HCT116 (cell line): ENCODE measurements at regions not wholly inside any gene's neighbourhood (a gene's known extent, or its start where the extent isn't known, plus 50 kb on each side); places are given as distances from the start of the nearest gene placed in this dataset.
"Not testable (repeated sequence)": the region's sequence is repeated elsewhere in the genome, so short reads cannot be mapped to it uniquely, and the experiment has no call there.

Experiments
- ATAC-seq: fragments of 200-7000 bp; cut with Tn5 transposase; 2 replicates; pipeline ENCODE4 v1.9.1; 2020; ENCODE audit warnings: mild to moderate bottlenecking, moderate library complexity
- BruUV-seq: library from RNA; stranded (reverse); fragments of 400-500 nt; replicated peaks from 2 replicates; lab custom pipeline; 2021; lab: Mats Ljungman, UMichigan
- CTCF ChIA-PET: fragments of 300-600 bp; sonication (Branson Sonifier 250); formaldehyde crosslinking; loops from one replicate; lab custom pipeline; 2021; ENCODE audit warnings: antibody characterized with exemption; lab: Charles Lee
- POLR2A ChIA-PET: fragments of 300-600, 350-600 bp; sonication (Branson Sonifier 250); formaldehyde crosslinking; loops from one replicate; lab custom pipeline; 2021; ENCODE audit warnings: antibody characterized with exemption; lab: Charles Lee
- RAD21 ChIA-PET, 2 experiments: fragments of 300-600 bp; sonication (Branson Sonifier 250); formaldehyde crosslinking; loops; one replicate each; lab custom pipeline; 2023; ENCODE audit warnings: low total read pairs in 2 of 2; ENCODE audit not compliant: uncharacterized antibody in 2 of 2, unreplicated experiment in 2 of 2, low non-redundant PET in 1 of 2; lab: Charles Lee
- DNase-seq: peaks from one replicate; pipeline ENCODE4 v3.0.0-alpha.2; 2010; ENCODE audit warnings: low read depth, low spot score
- H2AFZ ChIP-seq: fragments of 200-600 bp; shearing (Covaris generic), sonication (generic); 2 replicates; pipeline ENCODE4 v1.6.1; 2017; ENCODE audit warnings: low read depth, mixed run types, mixed read lengths, antibody characterized with exemption, low read length; ENCODE audit not compliant: poor library complexity, severe bottlenecking
- H3K27ac ChIP-seq: 2 replicates; pipeline ENCODE4 v1.5.1; 2012; ENCODE audit warnings: low read depth, low read length
- H3K27me3 ChIP-seq: fragments of 200-600 bp; sonication (generic); 2 replicates; pipeline ENCODE4 v1.6.1; 2016; ENCODE audit warnings: mixed run types, low read length, mixed read lengths; ENCODE audit not compliant: insufficient read depth
- H3K36me3 ChIP-seq, 2 experiments: fragments of 200-500 bp in 1 of 2; fragments of 200-600 bp in 1 of 2; sonication (Bioruptor generic) in 1 of 2; sonication (generic) in 1 of 2; 2 replicates each; pipeline versions ENCODE4 v1.5.1 to v1.6.1; 2014 to 2016; ENCODE audit warnings: low read length in 2 of 2, inconsistent platforms in 1 of 2, mixed read lengths in 1 of 2, mixed run types in 1 of 2; ENCODE audit not compliant: insufficient read depth in 2 of 2, control insufficient read depth in 1 of 2
- H3K4me1 ChIP-seq, 2 experiments: fragments of 200-600 bp in 1 of 2; sonication (generic) in 1 of 2; 2 replicates each; pipeline versions ENCODE4 v1.5.1 to v1.6.1; 2012 to 2017; ENCODE audit warnings: low read length in 2 of 2, inconsistent platforms in 1 of 2, mild to moderate bottlenecking in 1 of 2, mixed read lengths in 1 of 2, mixed run types in 1 of 2, moderate library complexity in 1 of 2; ENCODE audit not compliant: insufficient read depth in 2 of 2, control insufficient read depth in 1 of 2
- H3K4me2 ChIP-seq: fragments of 200-600 bp; sonication (generic); 2 replicates; pipeline ENCODE4 v1.6.1; 2017; ENCODE audit warnings: mixed run types, low read length, mixed read lengths
- H3K4me3 ChIP-seq, 2 experiments: fragments of 200-600 bp in 1 of 2; sonication (generic) in 1 of 2; replicated peaks in 1 of 2; 2 replicates each; pipeline ENCODE4 v1.5.1; 2011 to 2016; ENCODE audit warnings: low read length in 2 of 2, control low read depth in 1 of 2, low read depth in 1 of 2, mild to moderate bottlenecking in 1 of 2, mixed read lengths in 1 of 2, mixed run types in 1 of 2
- H3K79me2 ChIP-seq: fragments of 200-600 bp; sonication (generic); 2 replicates; pipeline ENCODE4 v1.6.1; 2017; ENCODE audit warnings: mild to moderate bottlenecking, mixed run types, low read length, moderate library complexity, mixed read lengths; ENCODE audit not compliant: insufficient read depth
- H3K9ac ChIP-seq: fragments of 200-600 bp; sonication (generic); 2 replicates; pipeline ENCODE4 v1.6.1; 2016; ENCODE audit warnings: low read length, mixed read lengths
- H3K9me2 ChIP-seq: fragments of 200-600 bp; sonication (generic), shearing (Covaris generic); 2 replicates; pipeline ENCODE4 v1.6.1; 2017; ENCODE audit warnings: mixed run types, mild to moderate bottlenecking, moderate library complexity; ENCODE audit not compliant: insufficient read depth
- H3K9me3 ChIP-seq, 2 experiments: fragments of 200-500 bp in 1 of 2; fragments of 200-600 bp in 1 of 2; sonication (Bioruptor generic) in 1 of 2; sonication (generic) in 1 of 2; 2 replicates each; pipeline ENCODE4 v1.6.1; 2014 to 2017; ENCODE audit warnings: low read length in 2 of 2, mixed read lengths in 2 of 2, inconsistent platforms in 1 of 2, low read depth in 1 of 2, mild to moderate bottlenecking in 1 of 2, mixed run types in 1 of 2, moderate library complexity in 1 of 2; ENCODE audit not compliant: control insufficient read depth in 1 of 2, insufficient read depth in 1 of 2
- H4K20me1 ChIP-seq: fragments of 200-600 bp; sonication (generic), shearing (Covaris generic); 2 replicates; pipeline ENCODE4 v1.6.1; 2017; ENCODE audit warnings: mixed run types, mild to moderate bottlenecking, moderate library complexity; ENCODE audit not compliant: insufficient read depth
- intact Hi-C: fragments of 100-400 bp; cut with micrococcal nuclease; formaldehyde crosslinking; loops from 2 replicates; pipeline ENCODE4 v1.10.0; 2022

DNA sequence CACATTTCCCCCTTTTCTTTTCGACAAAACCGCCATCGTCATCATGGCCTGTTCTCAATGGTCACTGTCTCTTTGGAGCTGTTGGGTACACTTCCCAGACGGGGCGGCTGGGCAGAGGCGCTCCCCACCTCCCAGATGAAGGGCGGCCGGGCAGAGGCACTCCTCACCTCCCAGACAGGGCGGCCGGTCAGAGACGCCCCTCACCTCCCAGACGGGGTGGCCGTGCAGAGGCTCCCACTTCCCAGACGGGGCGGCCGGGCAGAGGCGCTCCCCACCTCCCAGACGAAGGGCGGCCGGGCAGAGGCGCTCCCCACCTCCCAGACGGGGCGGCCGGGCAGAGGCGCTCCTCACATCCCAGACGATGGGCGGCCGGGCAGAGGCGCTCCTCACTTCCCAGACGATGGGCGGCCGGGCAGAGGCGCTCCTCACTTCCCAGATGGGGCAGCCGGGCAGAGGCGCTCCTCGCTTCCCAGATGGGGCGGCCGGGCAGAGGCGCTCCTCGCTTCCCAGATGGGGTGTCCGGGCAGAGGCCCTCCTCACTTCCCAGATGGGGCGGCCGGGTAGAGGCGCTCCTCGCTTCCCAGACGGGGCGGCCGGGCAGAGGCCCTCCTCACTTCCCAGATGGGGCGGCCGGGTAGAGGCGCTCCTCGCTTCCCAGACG is 82.6 kb upstream of the TFPI start:
- BruUV-seq, intact Hi-C loops, H3K4me3 ChIP-seq, H2AFZ ChIP-seq, H3K27ac ChIP-seq, DNase-seq, H3K36me3 ChIP-seq, ATAC-seq, H3K4me2 ChIP-seq, H3K79me2 ChIP-seq, RAD21 ChIA-PET, H3K9me3 ChIP-seq, H3K4me1 ChIP-seq, H3K9me2 ChIP-seq, POLR2A ChIA-PET, H4K20me1 ChIP-seq, H3K27me3 ChIP-seq, H3K9ac ChIP-seq, CTCF ChIA-PET: not testable (repeated sequence)

DNA sequence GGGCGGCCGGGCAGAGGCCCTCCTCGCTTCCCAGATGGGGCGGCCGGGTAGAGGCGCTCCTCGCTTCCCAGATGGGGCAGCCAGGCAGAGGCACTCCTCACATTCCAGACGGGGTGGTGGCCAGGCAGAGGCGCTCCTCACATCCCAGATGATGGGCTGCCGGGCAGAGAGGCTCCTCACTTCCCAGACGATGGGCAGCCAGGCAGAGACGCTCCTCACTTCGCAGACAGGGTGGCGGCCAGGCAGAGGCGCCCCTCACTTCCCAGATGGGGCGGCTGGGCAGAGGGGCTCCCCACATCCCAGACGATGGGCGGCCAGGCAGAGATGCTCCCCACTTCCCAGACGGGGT is 83.1 kb upstream of the TFPI start:
- H2AFZ ChIP-seq, H3K27me3 ChIP-seq, H3K4me1 ChIP-seq, H3K79me2 ChIP-seq, ATAC-seq, H3K9ac ChIP-seq, H3K9me2 ChIP-seq, intact Hi-C loops, BruUV-seq, POLR2A ChIA-PET, H3K36me3 ChIP-seq, DNase-seq, CTCF ChIA-PET, H3K27ac ChIP-seq, RAD21 ChIA-PET, H3K4me2 ChIP-seq, H3K4me3 ChIP-seq, H3K9me3 ChIP-seq, H4K20me1 ChIP-seq: not testable (repeated sequence)

DNA sequence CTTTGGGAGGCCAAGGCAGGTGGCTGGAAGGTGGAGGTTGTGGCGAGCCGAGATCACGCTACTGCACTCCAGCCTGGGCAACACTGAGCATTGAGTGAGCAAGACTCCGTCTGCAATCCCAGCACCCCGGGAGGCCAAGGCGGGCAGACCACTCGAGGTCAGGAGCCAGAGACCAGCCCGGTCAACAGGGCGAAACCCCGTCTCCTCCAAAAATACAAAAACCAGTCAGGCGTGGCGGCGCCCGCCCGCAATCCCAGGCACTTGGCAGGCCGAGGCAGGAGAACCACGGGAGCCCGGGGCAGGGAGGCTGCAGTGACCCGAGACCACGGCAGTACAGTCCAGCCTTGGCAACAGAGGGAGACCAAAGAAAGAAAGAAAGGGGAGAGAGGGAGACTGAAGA is 83.5 kb upstream of the TFPI start:
- H3K9ac ChIP-seq, H3K9me3 ChIP-seq, H2AFZ ChIP-seq, H3K9me2 ChIP-seq, ATAC-seq, H3K27ac ChIP-seq, DNase-seq, H3K4me2 ChIP-seq, H3K4me1 ChIP-seq, intact Hi-C loops, H4K20me1 ChIP-seq, H3K36me3 ChIP-seq, BruUV-seq, H3K27me3 ChIP-seq, RAD21 ChIA-PET, CTCF ChIA-PET, H3K4me3 ChIP-seq, H3K79me2 ChIP-seq, POLR2A ChIA-PET: not testable (repeated sequence)
